GM21717 (cell line): ENCODE measurements at regions not wholly inside any gene's neighbourhood (a gene's known extent, or its start where the extent isn't known, plus 50 kb on each side); places are given as distances from the start of the nearest gene placed in this dataset.
A peak's percentile ranks its signal among the peaks of the same experiment; 100 is the strongest.

Source experiments
- ATAC-seq: cut with Tn5 transposase; IDR thresholded peaks from one replicate; pipeline ENCODE4 v1.9.1; 2021; ENCODE audit warnings: mild to moderate bottlenecking, moderate library complexity; ENCODE audit not compliant: unreplicated experiment

GRCh38 chr10:83564889-83565588 lies 574.3 kb upstream of the GHITM start:
- ATAC-seq: no peak

DNA sequence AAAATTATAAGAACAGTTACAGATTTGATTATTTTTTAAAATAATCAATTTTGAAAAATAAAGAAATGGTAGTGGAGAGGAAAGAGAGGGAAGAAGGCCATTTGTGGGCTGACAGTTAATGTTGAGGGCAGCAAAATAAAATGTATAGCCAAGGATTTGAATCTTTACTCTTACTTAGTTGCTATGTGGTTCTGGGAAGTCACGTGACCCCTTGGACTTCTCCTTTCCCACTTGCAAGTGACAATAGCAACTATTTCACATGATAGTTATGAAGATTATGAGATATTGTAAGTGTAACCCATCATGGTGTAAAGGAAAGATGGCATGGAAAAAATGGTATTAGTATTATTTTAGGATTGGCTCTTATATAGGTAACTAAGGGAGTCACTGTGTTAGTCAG lies 567.3 kb upstream of the GHITM start:
- ATAC-seq: no peak

GRCh38 chr10:83574770-83575169 lies 564.5 kb upstream of the GHITM start:
- ATAC-seq: no peak

GRCh38 chr10:83577421-83577820 lies 561.9 kb upstream of the GHITM start:
- no peak for ATAC-seq

- ATAC-seq: no peak
Observed at GRCh38 chr10:83580373-83581012, 558.8 kb upstream of the GHITM start.

DNA sequence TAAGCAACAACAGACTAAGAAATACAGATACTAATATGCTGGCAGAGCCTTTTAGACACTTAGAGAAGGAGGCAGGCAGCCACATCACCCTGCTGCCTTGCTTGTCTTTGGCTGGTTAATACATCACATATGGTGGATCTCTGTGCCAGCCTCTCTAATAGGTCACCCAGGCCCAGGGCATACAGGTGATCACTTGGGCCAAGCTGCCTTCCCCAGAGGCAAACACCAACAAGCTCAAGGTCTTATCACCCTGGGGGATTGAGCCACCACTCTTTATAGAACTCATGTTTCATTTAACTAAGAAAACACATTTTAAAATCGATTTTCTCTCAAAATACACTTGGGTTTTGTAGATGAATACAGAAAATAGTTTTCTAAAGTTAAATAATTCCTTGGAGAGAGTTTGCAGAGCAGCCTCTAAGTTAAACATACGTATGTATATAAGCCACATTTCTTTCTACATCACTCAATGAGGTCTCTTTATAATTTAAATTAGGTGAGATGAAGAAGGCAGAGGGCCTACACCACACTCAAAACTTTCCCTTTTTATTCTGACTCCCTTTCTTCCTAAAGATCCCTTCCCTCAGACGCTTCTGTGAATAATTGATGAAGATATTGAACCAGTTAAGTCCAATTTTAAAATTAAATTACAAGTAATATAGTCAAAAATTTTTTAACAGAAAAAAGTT lies 556.8 kb upstream of the GHITM start:
- no peak for ATAC-seq

DNA sequence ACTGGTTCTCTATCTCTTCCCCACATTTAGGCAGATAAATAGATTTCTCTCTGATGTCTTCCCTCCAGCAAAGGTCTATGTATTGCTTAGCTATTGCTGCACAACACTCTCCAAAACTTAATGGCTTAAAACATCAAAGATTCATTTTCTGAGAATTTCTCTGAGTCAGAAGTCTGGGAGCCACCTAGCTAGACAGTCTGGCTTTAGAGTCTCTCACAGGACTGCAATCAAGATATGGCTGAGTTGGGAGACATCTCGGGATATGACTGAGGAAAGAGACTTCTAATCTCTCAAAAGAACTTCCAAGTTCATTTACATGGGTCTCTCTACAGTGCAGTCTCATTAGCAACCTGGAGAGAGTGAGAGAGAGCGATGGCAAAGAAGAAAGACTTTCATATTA lies 553.6 kb upstream of the GHITM start:
- no peak for ATAC-seq

DNA sequence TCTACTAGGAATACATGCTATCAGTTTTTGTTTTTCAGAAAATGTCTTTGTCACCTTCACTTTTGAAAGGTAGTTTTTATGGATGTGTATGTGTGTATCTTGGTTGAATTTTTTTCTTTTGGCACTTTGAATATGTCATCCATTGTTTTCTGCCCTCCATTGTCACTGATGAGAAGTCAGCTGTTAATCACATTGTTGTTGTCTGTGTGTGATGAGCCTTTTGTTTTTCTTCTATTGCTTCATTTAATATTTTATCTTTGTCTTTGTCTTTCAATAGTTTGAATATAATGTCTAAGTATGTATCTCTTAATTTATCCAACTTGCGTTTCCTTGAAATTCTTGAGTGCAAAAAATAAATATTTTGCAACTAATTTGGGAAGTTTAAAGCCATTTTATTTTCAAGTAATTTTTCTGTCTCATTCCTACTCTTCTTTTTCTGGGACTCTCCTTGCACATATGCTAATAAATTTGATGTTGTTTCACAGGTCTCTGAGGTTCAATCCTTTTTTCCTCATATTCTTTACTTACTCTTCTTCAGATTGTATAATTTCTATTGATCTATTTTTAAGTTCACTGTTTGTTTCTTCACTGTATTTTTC lies 546.9 kb upstream of the GHITM start:
- no peak for ATAC-seq

DNA sequence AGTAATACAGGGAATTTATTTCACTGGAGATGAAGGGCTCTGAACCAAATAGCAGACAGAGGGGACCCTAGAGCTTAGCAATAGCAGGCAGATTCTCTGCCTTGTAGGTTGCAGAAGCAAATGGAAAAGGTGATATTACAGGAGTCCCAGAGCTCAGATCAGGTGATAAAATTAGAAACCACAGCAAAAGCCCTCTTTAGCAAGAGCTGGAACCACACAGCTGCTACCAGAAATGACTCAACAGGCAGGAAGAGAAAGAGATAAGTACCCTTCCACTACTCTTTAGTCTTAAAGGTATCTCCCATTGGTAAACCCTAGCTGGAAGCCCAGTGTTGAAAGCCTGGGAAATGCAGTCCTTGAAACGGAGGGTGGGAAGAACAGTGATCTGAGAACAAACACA lies 535.6 kb upstream of the GHITM start:
- peak; percentile 97 for ATAC-seq

- ATAC-seq: no peak
Observed at GRCh38 chr10:83605783-83606630, 533.3 kb upstream of the GHITM start.

DNA sequence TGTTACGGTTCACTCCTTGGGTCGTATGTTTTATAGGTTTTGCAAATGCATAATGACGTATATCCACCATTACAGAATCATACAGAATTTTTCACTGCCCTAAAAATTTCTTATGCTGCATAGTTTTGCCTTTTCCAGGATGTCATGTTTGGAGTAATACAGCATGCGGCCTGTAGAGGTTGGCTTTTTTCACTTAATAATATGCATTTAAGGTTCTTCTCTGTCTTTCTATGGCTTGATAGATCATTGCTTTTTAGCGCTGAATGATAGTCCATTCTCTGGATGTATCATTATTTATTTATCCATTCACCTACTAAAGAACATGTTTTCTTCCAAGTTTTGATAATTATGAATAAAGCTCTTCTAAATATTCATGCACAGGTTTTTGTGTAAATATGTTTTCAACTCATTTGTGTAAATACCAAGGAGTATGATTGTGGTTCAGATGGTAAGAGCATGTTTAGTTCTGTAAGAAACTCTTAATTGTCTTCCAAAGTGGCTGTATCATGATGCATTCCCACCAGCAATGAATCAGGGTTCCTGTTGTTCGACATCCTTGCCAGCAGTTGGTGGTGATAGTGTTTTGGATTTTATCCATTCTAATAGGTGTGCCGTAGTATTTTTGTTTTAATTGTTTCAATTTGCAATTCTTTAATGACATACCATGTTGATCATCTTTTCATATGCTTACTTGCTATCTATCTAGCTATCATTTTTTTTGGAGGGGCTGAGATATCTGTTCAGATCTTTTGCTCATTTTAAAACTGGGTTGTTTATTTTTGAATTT lies 531.2 kb upstream of the GHITM start:
- ATAC-seq: no peak

DNA sequence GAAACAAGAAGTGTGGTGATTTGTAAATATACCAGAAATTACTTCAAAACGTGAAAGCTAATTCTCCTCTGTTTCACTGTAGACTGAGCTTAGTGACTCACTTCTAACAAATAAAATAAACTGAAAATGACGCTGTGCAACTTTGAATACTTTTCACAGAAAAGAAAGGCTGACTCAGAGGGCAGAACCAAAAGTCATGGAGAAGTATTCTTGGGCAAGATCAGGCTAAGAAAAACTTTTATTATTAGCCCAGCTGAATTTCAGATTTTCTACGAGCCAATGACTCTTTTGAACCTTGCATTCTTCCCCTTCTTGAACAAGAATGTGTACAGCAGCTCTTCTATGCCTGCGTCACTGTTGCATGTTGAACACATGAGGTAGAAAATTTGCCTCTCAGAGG lies 527.3 kb upstream of the GHITM start:
- no peak for ATAC-seq

DNA sequence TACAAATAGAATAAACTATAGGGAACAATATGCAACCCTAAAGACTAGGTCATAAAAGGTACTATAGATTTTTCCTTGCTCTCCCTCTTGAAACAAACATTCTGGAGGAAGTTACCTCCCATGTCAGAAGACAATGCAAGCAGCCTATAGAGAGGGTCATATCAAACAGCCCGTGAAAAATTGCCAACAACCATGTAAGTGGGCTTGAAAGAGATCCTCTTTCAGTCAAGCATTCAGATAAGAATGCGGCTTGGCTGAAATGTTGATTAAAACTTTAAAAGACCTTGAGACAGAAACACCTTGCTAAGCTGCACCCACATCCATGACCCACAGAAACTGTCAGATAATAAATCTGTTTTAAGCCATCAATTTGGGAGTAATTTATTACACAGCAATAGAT lies 526.6 kb upstream of the GHITM start:
- no peak for ATAC-seq

DNA sequence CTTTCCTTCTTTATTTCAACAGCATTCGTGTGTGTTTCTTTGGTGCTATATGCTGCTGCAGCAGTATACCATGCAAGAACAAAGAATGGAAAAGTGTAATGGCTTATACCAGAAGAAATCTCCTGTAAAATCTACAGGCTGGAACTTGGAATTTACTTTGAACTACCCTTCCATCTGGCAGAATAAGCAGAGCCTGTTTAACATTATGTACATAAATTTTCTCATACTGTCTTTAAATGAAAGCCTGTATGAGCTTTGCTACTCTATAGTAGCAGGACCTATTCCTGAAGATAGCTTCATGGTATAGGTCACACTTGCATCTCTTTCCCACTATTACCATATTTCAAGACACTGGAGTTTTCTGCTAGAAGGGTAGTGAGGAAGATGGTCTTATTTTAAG lies 522.1 kb upstream of the GHITM start:
- no peak for ATAC-seq

DNA sequence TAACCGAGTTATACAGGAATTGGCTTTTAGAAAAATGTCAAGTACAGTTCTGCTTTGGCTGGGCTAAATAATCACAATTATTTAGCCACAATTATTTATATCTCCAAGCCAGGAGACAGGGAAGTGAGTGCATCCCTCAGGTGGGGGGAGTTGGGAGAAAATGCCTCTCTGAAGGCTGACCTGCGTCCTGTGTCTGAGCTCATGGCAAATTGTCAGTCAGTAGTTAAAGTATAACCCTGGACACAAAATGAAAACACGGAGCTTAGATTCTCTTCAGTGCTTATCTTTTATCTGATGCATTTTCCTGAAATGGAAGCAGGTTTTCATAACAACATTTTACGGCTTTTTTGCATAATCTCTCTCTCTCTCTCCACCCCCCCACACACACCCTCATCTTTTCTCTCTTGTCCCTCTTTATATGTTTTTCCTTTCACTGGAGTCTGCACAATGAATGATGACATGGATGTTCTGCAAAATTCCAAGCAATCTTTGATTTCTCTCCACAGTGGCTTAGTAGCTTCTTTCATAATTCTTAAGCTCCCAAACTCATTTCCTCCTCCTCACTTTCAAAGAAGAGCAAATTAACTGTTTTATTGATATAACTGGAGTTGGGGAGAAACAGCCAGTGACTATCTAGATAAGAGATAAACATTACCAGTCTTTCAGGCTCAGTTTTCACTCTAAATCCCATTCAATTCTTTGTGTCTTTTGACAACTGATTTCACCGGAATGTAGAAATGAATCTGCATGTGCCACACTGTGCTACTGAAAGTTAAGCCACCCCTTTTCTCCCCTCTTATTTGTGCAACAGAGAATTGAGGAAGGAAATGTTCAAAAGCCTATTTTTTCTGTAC lies 521.4 kb upstream of the GHITM start:
- ATAC-seq: no peak

- no peak for ATAC-seq
Observed at GRCh38 chr10:83625831-83626360, 513.4 kb upstream of the GHITM start.

DNA sequence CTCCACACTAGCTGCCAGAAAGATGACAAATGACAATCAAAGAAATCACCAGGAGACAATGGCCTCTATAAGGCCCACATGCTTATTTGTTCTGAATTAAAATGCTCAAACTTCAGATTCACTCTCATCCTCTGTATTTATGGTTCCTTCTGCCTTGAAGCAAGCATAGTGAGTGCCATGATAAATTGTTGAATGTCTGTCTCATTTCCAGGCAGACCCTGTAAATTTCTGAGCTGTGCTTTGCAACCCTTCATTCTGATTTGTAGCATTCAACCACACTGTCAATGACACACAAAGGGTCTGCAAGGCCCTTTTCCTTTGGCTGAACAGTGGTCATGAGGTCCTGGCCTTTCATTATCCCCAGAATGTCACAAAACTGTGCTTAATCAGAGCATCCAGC lies 506.6 kb upstream of the GHITM start:
- no peak for ATAC-seq

GRCh38 chr10:83633547-83633946 lies 505.8 kb upstream of the GHITM start:
- ATAC-seq: no peak

DNA sequence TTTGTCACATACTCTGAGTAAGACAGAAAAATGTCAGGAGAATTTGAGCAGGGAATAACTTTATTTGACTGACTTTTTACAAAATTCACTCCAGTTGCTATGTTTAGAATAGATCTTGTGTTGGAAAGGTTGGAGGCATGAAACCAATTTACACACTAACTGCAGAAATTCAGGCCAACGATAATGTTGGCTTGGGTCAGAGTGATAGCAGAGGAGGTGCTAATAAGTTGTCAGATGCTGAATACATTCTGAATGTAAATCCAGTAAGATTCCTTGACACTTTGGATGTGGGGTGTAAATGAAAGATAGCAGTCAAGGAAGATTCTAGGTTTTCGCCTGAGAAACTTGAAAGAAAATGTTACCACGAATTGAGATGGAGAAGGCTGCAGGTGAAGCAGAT lies 502.5 kb upstream of the GHITM start:
- no peak for ATAC-seq
